A673 (cell line): ENCODE measurements at regions not wholly inside any gene's neighbourhood (a gene's known extent, or its start where the extent isn't known, plus 50 kb on each side); places are given as distances from the start of the nearest gene placed in this dataset.

Source experiments
- EZH2 ChIP-seq: fragments of 200-600 bp; sonication (generic); IDR thresholded peaks from 2 replicates; pipeline ENCODE4 v1.6.1; 2017; ENCODE audit warnings: borderline replicate concordance, low read depth, mild to moderate bottlenecking, mixed read lengths, antibody characterized with exemption, low read length; ENCODE audit not compliant: poor library complexity, severe bottlenecking
- TF ChIP-seq, protein P1 (sequence below): fragments of 300-800, 200-600 bp; sonication (generic); conservative IDR thresholded peaks from 2 replicates; pipeline ENCODE4 v1.5.1; 2017; ENCODE audit warnings: low read depth, mild to moderate bottlenecking, antibody characterized with exemption, low read length, moderate library complexity, mixed read lengths

DNA sequence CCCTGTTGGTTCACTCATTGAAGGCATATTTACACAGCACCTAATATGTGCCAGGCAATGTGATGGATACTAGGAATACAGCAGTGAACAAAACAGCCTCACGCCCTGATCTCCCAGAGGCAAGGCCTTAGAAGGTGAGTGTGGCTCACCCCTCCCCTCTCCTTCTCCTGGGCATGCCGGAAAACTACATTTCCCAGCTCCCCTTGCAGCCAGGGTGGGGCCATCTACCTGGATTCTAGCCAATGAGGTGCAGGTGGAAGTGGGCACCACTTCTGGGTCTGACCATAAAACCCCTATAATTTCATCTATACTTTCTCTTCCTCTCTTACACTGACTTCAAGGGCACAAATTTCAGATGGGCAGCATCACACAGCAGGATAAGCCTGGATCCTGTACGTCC lies 63.8 kb downstream of the FBXO2 start:
- TF ChIP-seq, protein P1, sequence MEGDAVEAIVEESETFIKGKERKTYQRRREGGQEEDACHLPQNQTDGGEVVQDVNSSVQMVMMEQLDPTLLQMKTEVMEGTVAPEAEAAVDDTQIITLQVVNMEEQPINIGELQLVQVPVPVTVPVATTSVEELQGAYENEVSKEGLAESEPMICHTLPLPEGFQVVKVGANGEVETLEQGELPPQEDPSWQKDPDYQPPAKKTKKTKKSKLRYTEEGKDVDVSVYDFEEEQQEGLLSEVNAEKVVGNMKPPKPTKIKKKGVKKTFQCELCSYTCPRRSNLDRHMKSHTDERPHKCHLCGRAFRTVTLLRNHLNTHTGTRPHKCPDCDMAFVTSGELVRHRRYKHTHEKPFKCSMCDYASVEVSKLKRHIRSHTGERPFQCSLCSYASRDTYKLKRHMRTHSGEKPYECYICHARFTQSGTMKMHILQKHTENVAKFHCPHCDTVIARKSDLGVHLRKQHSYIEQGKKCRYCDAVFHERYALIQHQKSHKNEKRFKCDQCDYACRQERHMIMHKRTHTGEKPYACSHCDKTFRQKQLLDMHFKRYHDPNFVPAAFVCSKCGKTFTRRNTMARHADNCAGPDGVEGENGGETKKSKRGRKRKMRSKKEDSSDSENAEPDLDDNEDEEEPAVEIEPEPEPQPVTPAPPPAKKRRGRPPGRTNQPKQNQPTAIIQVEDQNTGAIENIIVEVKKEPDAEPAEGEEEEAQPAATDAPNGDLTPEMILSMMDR = no peak
- no peak for TF ChIP-seq EZH2
